Upper lobe of right lung (tissue), 1 donor: ENCODE measurements at regions not wholly inside any gene's neighbourhood (a gene's known extent, or its start where the extent isn't known, plus 50 kb on each side); places are given as distances from the start of the nearest gene placed in this dataset.

Experiments
- ATAC-seq: fragments of 200-7000 bp; cut with Tn5 transposase; one replicate; pipeline ENCODE4 v1.9.1; 2020; ENCODE audit warnings: mild to moderate bottlenecking, moderate library complexity
- DNase-seq: peaks from one replicate; pipeline ENCODE4 v3.0.0-alpha.2; 2020
- H3K27ac ChIP-seq: fragments of 200-600 bp; one replicate; pipeline ENCODE4 v1.8.0; 2022
- H3K27me3 ChIP-seq: fragments of 200-600 bp; one replicate; pipeline ENCODE4 v1.8.0; 2022; ENCODE audit warnings: mild to moderate bottlenecking
- H3K36me3 ChIP-seq: fragments of 200-600 bp; one replicate; pipeline ENCODE4 v1.8.0; 2022
- H3K4me1 ChIP-seq: fragments of 200-600 bp; one replicate; pipeline ENCODE4 v1.8.0; 2022
- H3K4me3 ChIP-seq: fragments of 200-600 bp; one replicate; pipeline ENCODE4 v1.8.0; 2022; ENCODE audit warnings: mild to moderate bottlenecking
- H3K9me3 ChIP-seq: fragments of 200-600 bp; one replicate; pipeline ENCODE4 v1.8.0; 2022
- CTCF ChIP-seq: fragments of 200-600 bp; IDR thresholded peaks from one replicate; pipeline ENCODE4 v1.8.0; 2022; ENCODE audit warnings: antibody characterized with exemption
- intact Hi-C: fragments of 100-400 bp; cut with DNase I; formaldehyde crosslinking; loops from one replicate; pipeline ENCODE4 v1.11.0; 2022
- donor health status: DM: no; HTN: yes; CAD: no; lungs with severe emphysema.

GRCh38 chr3:111438283-111438682 is 103.7 kb upstream of the CD96 start:
- no peaks in the 10 kb centered on the region for H3K27me3 ChIP-seq

GRCh38 chr3:111454551-111454950 is 87.4 kb upstream of the CD96 start:
- TF ChIP-seq CTCF, result no peak
- Histone ChIP-seq H3K27ac (no peak overlapping the region), H3K36me3 (no peaks in the 10 kb centered on the region), H3K27me3 (no peaks in the 10 kb centered on the region), H3K9me3 (no peaks in the 10 kb centered on the region), H3K4me1 (no peaks in the 10 kb centered on the region), H3K4me3 (no peak overlapping the region)
- ATAC-seq (no peak), DNase-seq (no peak)
- intact Hi-C loops, result no loop called here

More at GRCh38 chr3:111438283-111438682, 103.7 kb upstream of the CD96 start:
- no peaks in the 10 kb centered on the region for H3K36me3 ChIP-seq
- ATAC-seq (no peak), DNase-seq (no peak)
- no peaks in the 10 kb centered on the region for H3K4me1 ChIP-seq
- H3K27ac ChIP-seq, result no peak overlapping the region
- no peaks in the 10 kb centered on the region for H3K9me3 ChIP-seq
- H3K4me3 ChIP-seq, result no peak overlapping the region
- intact Hi-C loops, result no loop called here
- no peak for TF ChIP-seq CTCF

- ATAC-seq, result no peak
- intact Hi-C loops, result no loop called here
- TF ChIP-seq CTCF, result no peak
These were observed 76.8 kb upstream of the CD96 start for GRCh38 chr3:111465081-111465670.

GRCh38 chr3:111470032-111470431 is 72.0 kb upstream of the CD96 start:
- H3K27ac ChIP-seq, result no peak overlapping the region
- no peaks in the 10 kb centered on the region for H3K4me1 ChIP-seq
- ATAC-seq (no peak), DNase-seq (no peak)
- TF ChIP-seq CTCF, result no peak
- H3K9me3 ChIP-seq, result no peaks in the 10 kb centered on the region
- H3K27me3 ChIP-seq, result no peaks in the 10 kb centered on the region
- no peak overlapping the region for H3K4me3 ChIP-seq
- H3K36me3 ChIP-seq, result no peaks in the 10 kb centered on the region
- intact Hi-C loops, result no loop called here

More at GRCh38 chr3:111465081-111465670, 76.8 kb upstream of the CD96 start:
- Histone ChIP-seq H3K27ac (no peak overlapping the region), H3K9me3 (no peaks in the 10 kb centered on the region), H3K4me1 (no peaks in the 10 kb centered on the region), H3K4me3 (no peak overlapping the region), H3K36me3 (no peaks in the 10 kb centered on the region), H3K27me3 (no peaks in the 10 kb centered on the region)
- DNase-seq, result no peak

- intact Hi-C loops, result no loop called here
- Histone ChIP-seq H3K27ac (no peak overlapping the region), H3K36me3 (no peaks in the 10 kb centered on the region), H3K9me3 (no peaks in the 10 kb centered on the region), H3K4me1 (no peaks in the 10 kb centered on the region), H3K4me3 (no peak overlapping the region), H3K27me3 (no peaks in the 10 kb centered on the region)
- no peak for DNase-seq
- no peak for ATAC-seq
- no peak for TF ChIP-seq CTCF
These were observed 70.2 kb upstream of the CD96 start for GRCh38 chr3:111471831-111472230.

- TF ChIP-seq CTCF, result no peak
- no peak for ATAC-seq
These were observed 69.4 kb upstream of the CD96 start for GRCh38 chr3:111472556-111472955.

More at GRCh38 chr3:111472556-111472955, 69.4 kb upstream of the CD96 start:
- H3K36me3 ChIP-seq, result no peaks in the 10 kb centered on the region
- no peak overlapping the region for H3K27ac ChIP-seq
- intact Hi-C loops, result no loop called here
- no peaks in the 10 kb centered on the region for H3K9me3 ChIP-seq
- H3K27me3 ChIP-seq, result no peaks in the 10 kb centered on the region
- no peak for DNase-seq
- no peak overlapping the region for H3K4me3 ChIP-seq
- no peaks in the 10 kb centered on the region for H3K4me1 ChIP-seq
